IMR-90 (cell line): ENCODE measurements at regions not wholly inside any gene's neighbourhood (a gene's known extent, or its start where the extent isn't known, plus 50 kb on each side); places are given as distances from the start of the nearest gene placed in this dataset.

Experiments used
- ATAC-seq: fragments of 200-7000 bp; cut with Tn5 transposase; 2 replicates; pipeline ENCODE4 v1.9.1; 2020; ENCODE audit warnings: low read depth, mild to moderate bottlenecking, moderate library complexity
- BruUV-seq: library from RNA; stranded (reverse); fragments of 400-500 nt; replicated peaks from 2 replicates; lab custom pipeline; 2021; lab: Mats Ljungman, UMichigan
- CTCF ChIA-PET: fragments of 300-600 bp; formaldehyde crosslinking; extraction: SDS; loops from one replicate; lab custom pipeline; 2021; ENCODE audit warnings: antibody characterized with exemption; lab: Yijun Ruan, JAX
- POLR2A ChIA-PET: fragments of 300-600 bp; sonication (Branson Sonifier 250); formaldehyde crosslinking; loops from one replicate; lab custom pipeline; 2022; ENCODE audit warnings: antibody characterized with exemption; ENCODE audit not compliant: unreplicated experiment; lab: Charles Lee
- DNase-seq: peaks from one replicate; pipeline ENCODE4 v3.0.0; 2013
- H2AFZ ChIP-seq: replicated peaks from 2 replicates; pipeline ENCODE3; 2013; ENCODE audit warnings: low read length, mild to moderate bottlenecking; ENCODE audit not compliant: poor library complexity
- H2AK5ac ChIP-seq: 2 replicates; pipeline ENCODE4 v1.6.1; 2013; ENCODE audit warnings: low read depth, low read length, inconsistent platforms
- H2AK9ac ChIP-seq: replicated peaks from 2 replicates; pipeline ENCODE3; 2013; ENCODE audit warnings: mild to moderate bottlenecking, low read depth, low read length, moderate library complexity; ENCODE audit not compliant: poor library complexity
- H2BK120ac ChIP-seq: 2 replicates; pipeline ENCODE4 v1.6.1; 2013; ENCODE audit warnings: low read depth, low read length, inconsistent platforms
- H2BK15ac ChIP-seq: 3 replicates; pipeline ENCODE4 v1.6.1; 2013; ENCODE audit warnings: low read depth, low read length, inconsistent platforms
- H2BK20ac ChIP-seq: 2 replicates; pipeline ENCODE4 v1.6.1; 2013; ENCODE audit warnings: low read depth, mild to moderate bottlenecking, inconsistent platforms, low read length, moderate library complexity
- H2BK5ac ChIP-seq: 2 replicates; pipeline ENCODE4 v1.6.1; 2013; ENCODE audit warnings: mild to moderate bottlenecking, low read depth, low read length, inconsistent platforms; ENCODE audit not compliant: poor library complexity, severe bottlenecking
- H3K14ac ChIP-seq: replicated peaks from 2 replicates; pipeline ENCODE4 v1.6.1; 2013; ENCODE audit warnings: low read depth, low read length, inconsistent platforms
- H3K18ac ChIP-seq: 2 replicates; pipeline ENCODE4 v1.6.1; 2013; ENCODE audit warnings: low read depth, low read length, control low read depth
- H3K23ac ChIP-seq: 2 replicates; pipeline ENCODE4 v1.6.1; 2013; ENCODE audit warnings: low read depth, low read length, inconsistent platforms
- H3K27ac ChIP-seq: 2 replicates; pipeline ENCODE4 v1.5.1; 2013; ENCODE audit warnings: mild to moderate bottlenecking, control low read depth, low read length; ENCODE audit not compliant: insufficient read depth
- H3K27me3 ChIP-seq: 2 replicates; pipeline ENCODE4 v1.6.1; 2013; ENCODE audit warnings: low read length; ENCODE audit not compliant: control insufficient read depth, insufficient read depth
- H3K36me3 ChIP-seq: 2 replicates; pipeline ENCODE4 v1.6.1; 2013; ENCODE audit warnings: low read length, mixed read lengths; ENCODE audit not compliant: control insufficient read depth, insufficient read depth
- H3K4ac ChIP-seq: 2 replicates; pipeline ENCODE4 v1.6.1; 2013; ENCODE audit warnings: low read depth, low read length, inconsistent platforms
- H3K4me1 ChIP-seq: 2 replicates; pipeline ENCODE4 v1.6.1; 2013; ENCODE audit warnings: low read length, mixed read lengths; ENCODE audit not compliant: control insufficient read depth, insufficient read depth
- H3K4me2 ChIP-seq: 2 replicates; pipeline ENCODE4 v1.6.1; 2013; ENCODE audit warnings: low read depth, mild to moderate bottlenecking, control low read depth, low read length, moderate library complexity
- H3K4me3 ChIP-seq: 2 replicates; pipeline ENCODE4 v1.5.1; 2013; ENCODE audit warnings: low read depth, mild to moderate bottlenecking, control low read depth, low read length, moderate library complexity; ENCODE audit not compliant: insufficient read depth
- H3K56ac ChIP-seq: 2 replicates; pipeline ENCODE4 v1.6.1; 2013; ENCODE audit warnings: low read length, inconsistent platforms; ENCODE audit not compliant: insufficient read depth; ENCODE audit errors: extremely low read depth
- H3K79me1 ChIP-seq, 2 experiments: 2 replicates each; pipeline ENCODE4 v1.6.1; 2013; ENCODE audit warnings: low read length in 2 of 2, inconsistent platforms in 1 of 2, low read depth in 1 of 2
- H3K9ac ChIP-seq: 2 replicates; pipeline ENCODE4 v1.6.1; 2013; ENCODE audit warnings: low read depth, low read length, control low read depth
- H3K9me1 ChIP-seq: 2 replicates; pipeline ENCODE4 v1.6.1; 2013; ENCODE audit warnings: low read length, inconsistent platforms; ENCODE audit not compliant: insufficient read depth
- H3K9me3 ChIP-seq: 2 replicates; pipeline ENCODE4 v1.6.1; 2013; ENCODE audit warnings: low read length; ENCODE audit not compliant: control insufficient read depth, insufficient read depth
- H4K20me1 ChIP-seq: 2 replicates; pipeline ENCODE4 v1.6.1; 2013; ENCODE audit warnings: low read length, inconsistent platforms; ENCODE audit not compliant: insufficient read depth
- H4K5ac ChIP-seq: 2 replicates; pipeline ENCODE4 v1.6.1; 2013; ENCODE audit warnings: mild to moderate bottlenecking, low read depth, low read length, control low read depth
- H4K8ac ChIP-seq, 2 experiments: 2 replicates each; pipeline ENCODE4 v1.6.1; 2013; ENCODE audit warnings: low read depth in 2 of 2, low read length in 2 of 2, control low read depth in 1 of 2, inconsistent platforms in 1 of 2
- H4K91ac ChIP-seq: 2 replicates; pipeline ENCODE4 v1.6.1; 2013; ENCODE audit warnings: low read depth, low read length, inconsistent platforms; ENCODE audit not compliant: insufficient read depth
- MXI1 ChIP-seq: IDR thresholded peaks from 2 replicates; pipeline ENCODE4 v1.6.1; 2012; ENCODE audit warnings: low read depth, mild to moderate bottlenecking, low read length, moderate library complexity, borderline replicate concordance
- NFE2L2 ChIP-seq: fragments of 150-350 bp; IDR thresholded peaks from 2 replicates; pipeline ENCODE4 v1.6.1; 2016; ENCODE audit warnings: low read depth, mild to moderate bottlenecking, low read length
- dilution Hi-C: fragments of 300-500 bp; cut with HindIII; formaldehyde crosslinking; loops from one replicate; pipeline ENCODE4 v1.14.3; 2018; ENCODE audit warnings: low sequenced_read_pairs; ENCODE audit not compliant: unreplicated experiment
- in situ Hi-C: fragments of 300-500 bp; cut with MboI; formaldehyde crosslinking; loops from 3 replicates; pipeline ENCODE4 v1.14.3; 2019; ENCODE audit warnings: low sequenced_read_pairs, inconsistent platforms, mixed read lengths
- intact Hi-C: fragments of 100-400 bp; cut with micrococcal nuclease; formaldehyde crosslinking; loops from 2 replicates; pipeline ENCODE4 v1.10.0; 2022

GRCh38 chr6:1146500-1146899, 165.4 kb upstream of the FOXQ1 start:
- no peak overlapping the region for H2BK20ac ChIP-seq
- H3K9me1 ChIP-seq, result peaks cover 15% of the 10 kb centered on the region; the same call in 1 of the 2 replicates
- H2AFZ ChIP-seq, result no peak overlapping the region
- H3K9me3 ChIP-seq, result no peaks in the 10 kb centered on the region
- no peaks in the 10 kb centered on the region for H3K79me1 ChIP-seq
- H3K4me1 ChIP-seq, result peaks cover 11% of the 10 kb centered on the region
- no peak overlapping the region for H3K4me3 ChIP-seq
- no peak overlapping the region for H4K91ac ChIP-seq
- H3K4me2 ChIP-seq, result no peak overlapping the region
- no peak overlapping the region for H2AK9ac ChIP-seq
- no peak for TF ChIP-seq MXI1
- TF ChIP-seq NFE2L2, result no peak
- H4K20me1 ChIP-seq, result no peaks in the 10 kb centered on the region
- H3K4ac ChIP-seq, result no peak overlapping the region
- DNase-seq (no peak), ATAC-seq (no peak)
- no peak overlapping the region for H3K56ac ChIP-seq
- BruUV-seq, result no TSS peak
- H2AK5ac ChIP-seq, result no peak overlapping the region
- in situ Hi-C loops (no loop called here), dilution Hi-C loops (no loop called here), intact Hi-C loops (loop anchor here (10.0 kb wide), 1 partner anchor 212 kb away; no protein-coding TSS in a partner anchor)
- CTCF ChIA-PET, result no interaction called here
- H2BK5ac ChIP-seq, result no peak overlapping the region
- H2BK120ac ChIP-seq, result no peak overlapping the region
- H3K14ac ChIP-seq, result no peak overlapping the region
- no peak overlapping the region for H3K27ac ChIP-seq
- no peaks in the 10 kb centered on the region for H3K36me3 ChIP-seq
- POLR2A ChIA-PET, result no interaction called here
- H3K18ac ChIP-seq, result no peak overlapping the region
- no peak overlapping the region for H4K8ac ChIP-seq
- H3K9ac ChIP-seq, result no peak overlapping the region
- H3K23ac ChIP-seq, result no peak overlapping the region
- no peak overlapping the region for H2BK15ac ChIP-seq
- H4K5ac ChIP-seq, result no peak overlapping the region
- peaks cover 7% of the 10 kb centered on the region for H3K27me3 ChIP-seq
